Left renal cortex interstitium (tissue), 4 donors: ENCODE measurements at regions not wholly inside any gene's neighbourhood (a gene's known extent, or its start where the extent isn't known, plus 50 kb on each side); places are given as distances from the start of the nearest gene placed in this dataset.
A peak's percentile ranks its signal among the peaks of the same experiment; 100 is the strongest.
"Not testable (repeated sequence)": the region's sequence is repeated elsewhere in the genome, so short reads cannot be mapped to it uniquely, and the experiment has no call there.

Experiments
- DNase-seq, 4 donors: peaks; one replicate each; pipeline ENCODE4 v3.0.0-alpha.2; 2013; ENCODE audit warnings: low read depth in 4 of 4, low spot score in 2 of 4, missing footprints in 1 of 4

GRCh38 chr17:47066841-47067682 lies 88.0 kb upstream of the RPRML start:
- peak; percentile 50 to 84 (median 70) for DNase-seq

- no peak for DNase-seq
Observed at GRCh38 chr17:47066095-47066494, 87.0 kb upstream of the RPRML start.

GRCh38 chr17:47064684-47065083 lies 85.6 kb upstream of the RPRML start:
- DNase-seq, result no peak

GRCh38 chr17:47063475-47063874 lies 84.4 kb upstream of the RPRML start:
- DNase-seq, result no peak

GRCh38 chr17:47062851-47063250 lies 83.8 kb upstream of the RPRML start:
- DNase-seq, result not testable (repeated sequence)

- not testable (repeated sequence) for DNase-seq
Observed at GRCh38 chr17:47060005-47060404, 81.0 kb upstream of the RPRML start.

GRCh38 chr17:47057830-47058229 lies 78.8 kb upstream of the RPRML start:
- DNase-seq, result no peak

GRCh38 chr17:47057279-47057678 lies 78.2 kb upstream of the RPRML start:
- not testable (repeated sequence) for DNase-seq

GRCh38 chr17:47056687-47057086 lies 77.6 kb upstream of the RPRML start:
- not testable (repeated sequence) for DNase-seq
